HG03025 (cell line): ENCODE measurements at regions not wholly inside any gene's neighbourhood (a gene's known extent, or its start where the extent isn't known, plus 50 kb on each side); places are given as distances from the start of the nearest gene placed in this dataset.

Source experiments
- ATAC-seq: cut with Tn5 transposase; IDR thresholded peaks from one replicate; pipeline ENCODE4 v1.9.1; 2021; ENCODE audit warnings: mild to moderate bottlenecking, moderate library complexity; ENCODE audit not compliant: unreplicated experiment, low FRiP score

- no peak for ATAC-seq
Observed at GRCh38 chr5:124162767-124163532, 583.5 kb downstream of the ZNF608 start.

- ATAC-seq: no peak
Observed at GRCh38 chr5:124161266-124161665, 585.2 kb downstream of the ZNF608 start.

GRCh38 chr5:124160265-124160664 is 586.2 kb downstream of the ZNF608 start:
- ATAC-seq: no peak

- no peak for ATAC-seq
Observed at GRCh38 chr5:124157320-124157719, 589.1 kb downstream of the ZNF608 start.

GRCh38 chr5:124156415-124156996 is 589.9 kb downstream of the ZNF608 start:
- ATAC-seq: no peak

- no peak for ATAC-seq
Observed at GRCh38 chr5:124154714-124155113, 591.7 kb downstream of the ZNF608 start.

- ATAC-seq: no peak
Observed at GRCh38 chr5:124153588-124153987, 592.9 kb downstream of the ZNF608 start.

- ATAC-seq: no peak
Observed at GRCh38 chr5:124148574-124148973, 597.9 kb downstream of the ZNF608 start.

GRCh38 chr5:124140060-124140459 is 606.4 kb downstream of the ZNF608 start:
- no peak for ATAC-seq

- ATAC-seq: no peak
Observed at GRCh38 chr5:124139477-124139876, 607.0 kb downstream of the ZNF608 start.

GRCh38 chr5:124136609-124137008 is 609.8 kb downstream of the ZNF608 start:
- no peak for ATAC-seq

GRCh38 chr5:124134941-124135340 is 611.5 kb downstream of the ZNF608 start:
- no peak for ATAC-seq

GRCh38 chr5:124133406-124133805 is 613.0 kb downstream of the ZNF608 start:
- ATAC-seq: no peak

GRCh38 chr5:124132843-124133242 is 613.6 kb downstream of the ZNF608 start:
- no peak for ATAC-seq

GRCh38 chr5:124131466-124131865 is 615.0 kb downstream of the ZNF608 start:
- ATAC-seq: no peak

GRCh38 chr5:124130816-124131215 is 615.6 kb downstream of the ZNF608 start:
- no peak for ATAC-seq

- ATAC-seq: no peak
Observed at GRCh38 chr5:124128867-124129266, 616.9 kb downstream of the CSNK1G3 start.

- no peak for ATAC-seq
Observed at GRCh38 chr5:124126504-124127217, 614.7 kb downstream of the CSNK1G3 start.

GRCh38 chr5:124124711-124125229 is 612.8 kb downstream of the CSNK1G3 start:
- no peak for ATAC-seq

GRCh38 chr5:124121198-124121597 is 609.2 kb downstream of the CSNK1G3 start:
- ATAC-seq: no peak

- no peak for ATAC-seq
Observed at GRCh38 chr5:124114911-124115310, 602.9 kb downstream of the CSNK1G3 start.
